ENCODE measurements at regions not wholly inside any gene's neighbourhood (a gene's known extent, or its start where the extent isn't known, plus 50 kb on each side); places are given as distances from the start of the nearest gene placed in this dataset.

DNA sequence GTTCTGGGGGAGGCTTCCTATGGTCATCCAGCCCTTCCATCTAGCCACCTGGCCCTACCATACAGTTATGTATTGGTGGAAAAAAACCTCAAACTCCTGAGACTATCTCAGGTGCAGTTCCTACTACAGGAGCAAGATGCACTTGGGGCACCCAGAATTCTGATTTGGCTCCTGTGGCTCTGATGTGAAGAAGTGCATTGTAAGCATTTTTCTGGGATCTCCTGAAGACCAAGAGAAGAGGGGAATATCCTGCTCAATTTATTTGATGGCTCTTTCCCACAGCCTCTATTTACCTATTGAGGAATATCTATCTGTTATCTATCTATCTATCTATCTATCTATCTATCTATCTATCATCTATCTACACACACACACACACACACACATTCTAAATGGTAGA is 1981.5 kb downstream of the TP53TG3F start (continued):
- TF ChIP-seq, protein P1, sequence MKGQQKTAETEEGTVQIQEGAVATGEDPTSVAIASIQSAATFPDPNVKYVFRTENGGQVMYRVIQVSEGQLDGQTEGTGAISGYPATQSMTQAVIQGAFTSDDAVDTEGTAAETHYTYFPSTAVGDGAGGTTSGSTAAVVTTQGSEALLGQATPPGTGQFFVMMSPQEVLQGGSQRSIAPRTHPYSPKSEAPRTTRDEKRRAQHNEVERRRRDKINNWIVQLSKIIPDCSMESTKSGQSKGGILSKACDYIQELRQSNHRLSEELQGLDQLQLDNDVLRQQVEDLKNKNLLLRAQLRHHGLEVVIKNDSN (CRISPR knock-in tag; IDR thresholded peaks at IDR 0.05), result no peak
- TF ChIP-seq KLF1 (tag; IDR thresholded peaks at IDR 0.05) (no peak), MAFK (IDR thresholded peaks at IDR 0.05; ENCODE audit: low read length) (peak; percentile 69)

DNA sequence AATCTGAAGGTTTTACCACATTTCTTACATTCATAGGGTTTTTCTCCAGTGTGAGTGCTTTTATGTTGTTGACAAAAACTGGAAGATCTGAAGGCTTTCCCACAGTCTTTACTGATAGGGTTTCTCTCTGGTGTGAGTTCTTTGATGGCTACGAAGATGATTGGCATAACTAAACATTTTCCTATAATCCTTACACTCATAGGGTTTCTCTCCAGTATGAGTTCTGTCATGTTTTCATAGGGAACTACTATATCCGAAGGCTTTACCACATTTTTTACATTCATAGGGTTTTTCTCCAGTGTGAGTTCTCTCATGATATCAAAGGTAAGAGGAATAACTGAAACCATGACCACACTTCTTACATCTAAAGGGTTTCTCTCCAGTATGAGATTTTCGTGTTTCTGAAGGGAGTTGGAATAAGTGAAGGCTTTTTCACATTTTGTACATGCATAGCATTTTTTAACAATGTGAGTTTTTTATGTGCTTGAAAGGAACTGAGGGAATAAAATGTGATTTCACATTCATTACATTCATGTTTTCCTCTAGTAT is 1987.7 kb downstream of the TP53TG3F start:
- 0% methylated on average over 3 of the region's 3 CpGs for WGBS (ENCODE audit: insufficient coverage, low coverage, missing lambda C conversion rate)
- H3K79me2 ChIP-seq (ENCODE audit: control insufficient read depth, insufficient read depth, low read length), result no peaks in the 10 kb centered on the region
- in situ Hi-C loops (cut with MboI) (no loop called here), intact Hi-C loops (cut with micrococcal nuclease) (no loop called here)
- no peak for DNase-seq (ENCODE audit: extremely low read depth in 1 of 4, low spot score in 3 of 4)
- BruUV-seq (replicated peaks), result no TSS peak
- POLR2A ChIA-PET, result no interaction called here
- peak; percentile 80 for TF ChIP-seq ZNF274 (IDR thresholded peaks at IDR 0.05; ENCODE audit: borderline replicate concordance, low read depth, low read length)
- no peak for TF ChIP-seq ZNF699 (CRISPR knock-in tag; IDR thresholded peaks at IDR 0.05; ENCODE audit: insufficient replicate concordance)
- TF ChIP-seq HMG20B (CRISPR knock-in tag; IDR thresholded peaks at IDR 0.05), result no peak
- H4K20me1 ChIP-seq (replicated peaks; ENCODE audit: control insufficient read depth, insufficient read depth, low read length), result no peaks in the 10 kb centered on the region
- no peak overlapping the region for H2AFZ ChIP-seq (ENCODE audit: low read depth, low read length)
- no peak overlapping the region for H3K9ac ChIP-seq (ENCODE audit: insufficient read depth in 1 of 2, low read depth in 2 of 2, low read length in 2 of 2)
- no peaks in the 10 kb centered on the region for H3K27me3 ChIP-seq (ENCODE audit: control insufficient read depth in 2 of 2, insufficient read depth in 2 of 2, low read length in 2 of 2)
- H3K9me1 ChIP-seq (ENCODE audit: control insufficient read depth, insufficient read depth, low read length), result no peaks in the 10 kb centered on the region
- H3K4me1 ChIP-seq (replicated peaks in 1 of 2; ENCODE audit: control insufficient read depth in 2 of 2, insufficient read depth in 2 of 2, low read length in 2 of 2), result no peaks in the 10 kb centered on the region
- H3K27ac ChIP-seq (ENCODE audit: extremely low read depth, low read depth, low read length), result no peak overlapping the region
- no peaks in the 10 kb centered on the region for H3K36me3 ChIP-seq (ENCODE audit: control insufficient read depth, insufficient read depth, low read length)
- no peak for ATAC-seq
- H3K4me3 ChIP-seq, result no peak overlapping the region
- CTCF ChIA-PET (ENCODE audit: low intra/inter-chr PET ratio), result no interaction called here
- no peak for FAIRE-seq
- no peak overlapping the region for H3K4me2 ChIP-seq (ENCODE audit: insufficient read depth, low read length)
- H3K9me3 ChIP-seq (replicated peaks; ENCODE audit: control insufficient read depth, insufficient read depth, low read depth, low read length), result no peaks in the 10 kb centered on the region; the same call in 1 of the 2 replicates

All from K562 (cell line).